A673 (cell line): ENCODE measurements at regions not wholly inside any gene's neighbourhood (a gene's known extent, or its start where the extent isn't known, plus 50 kb on each side); places are given as distances from the start of the nearest gene placed in this dataset.

Experiments
- EZH2 ChIP-seq: fragments of 200-600 bp; sonication (generic); IDR thresholded peaks from 2 replicates; pipeline ENCODE4 v1.6.1; 2017; ENCODE audit warnings: borderline replicate concordance, low read depth, mild to moderate bottlenecking, mixed read lengths, antibody characterized with exemption, low read length; ENCODE audit not compliant: poor library complexity, severe bottlenecking
- TF ChIP-seq, protein P1 (sequence below): fragments of 300-800, 200-600 bp; sonication (generic); conservative IDR thresholded peaks from 2 replicates; pipeline ENCODE4 v1.5.1; 2017; ENCODE audit warnings: low read depth, mild to moderate bottlenecking, antibody characterized with exemption, low read length, moderate library complexity, mixed read lengths

DNA sequence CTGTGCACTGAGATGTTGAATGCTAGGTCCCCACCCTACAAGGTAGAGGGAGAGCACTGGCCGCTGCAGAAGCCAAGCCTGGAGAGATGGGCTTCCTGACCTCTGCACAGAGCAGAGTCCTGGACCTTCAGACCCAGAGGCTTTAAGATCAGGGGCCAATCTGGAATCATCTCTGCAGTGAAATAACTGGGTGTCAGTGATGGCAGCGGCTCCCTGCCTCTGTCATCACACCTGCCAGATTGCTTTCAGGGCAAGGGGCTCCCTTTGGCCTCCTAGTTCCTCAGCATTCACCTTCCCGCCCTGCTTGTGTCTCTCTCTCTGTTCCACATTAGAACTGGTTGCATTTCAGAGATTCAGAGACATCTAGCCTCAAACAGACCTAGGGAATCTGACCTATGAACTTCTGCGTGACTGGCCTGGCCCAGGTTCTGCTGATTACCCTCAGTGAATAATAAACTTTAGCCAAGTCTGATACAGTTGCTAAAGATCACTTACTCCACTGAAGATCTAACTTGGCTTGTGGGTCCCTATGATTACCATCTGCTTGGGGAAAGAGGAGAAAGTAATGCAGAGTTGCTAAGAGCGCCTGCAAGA, 87.8 kb downstream of the ATP1A1 start:
- TF ChIP-seq, protein P1, sequence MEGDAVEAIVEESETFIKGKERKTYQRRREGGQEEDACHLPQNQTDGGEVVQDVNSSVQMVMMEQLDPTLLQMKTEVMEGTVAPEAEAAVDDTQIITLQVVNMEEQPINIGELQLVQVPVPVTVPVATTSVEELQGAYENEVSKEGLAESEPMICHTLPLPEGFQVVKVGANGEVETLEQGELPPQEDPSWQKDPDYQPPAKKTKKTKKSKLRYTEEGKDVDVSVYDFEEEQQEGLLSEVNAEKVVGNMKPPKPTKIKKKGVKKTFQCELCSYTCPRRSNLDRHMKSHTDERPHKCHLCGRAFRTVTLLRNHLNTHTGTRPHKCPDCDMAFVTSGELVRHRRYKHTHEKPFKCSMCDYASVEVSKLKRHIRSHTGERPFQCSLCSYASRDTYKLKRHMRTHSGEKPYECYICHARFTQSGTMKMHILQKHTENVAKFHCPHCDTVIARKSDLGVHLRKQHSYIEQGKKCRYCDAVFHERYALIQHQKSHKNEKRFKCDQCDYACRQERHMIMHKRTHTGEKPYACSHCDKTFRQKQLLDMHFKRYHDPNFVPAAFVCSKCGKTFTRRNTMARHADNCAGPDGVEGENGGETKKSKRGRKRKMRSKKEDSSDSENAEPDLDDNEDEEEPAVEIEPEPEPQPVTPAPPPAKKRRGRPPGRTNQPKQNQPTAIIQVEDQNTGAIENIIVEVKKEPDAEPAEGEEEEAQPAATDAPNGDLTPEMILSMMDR, result no peak
- TF ChIP-seq EZH2, result no peak
